Tibial nerve (tissue), 4 donors: ENCODE measurements at regions not wholly inside any gene's neighbourhood (a gene's known extent, or its start where the extent isn't known, plus 50 kb on each side); places are given as distances from the start of the nearest gene placed in this dataset.

ENCODE experiments used
- CTCF ChIP-seq, 5 experiments: fragments of 200-600 bp in 3 of 5; fragments of 450-650 bp in 2 of 5; sonication (generic) in 3 of 5; IDR thresholded peaks; one replicate each; pipeline ENCODE4 v1.5.1; 2016 to 2019; ENCODE audit warnings: antibody characterized with exemption in 5 of 5, mild to moderate bottlenecking in 3 of 5, moderate library complexity in 2 of 5
- EP300 ChIP-seq, 2 donors: sonication (generic); formaldehyde crosslinking; IDR thresholded peaks; one replicate each; pipeline ENCODE4 v1.6.1; 2017; ENCODE audit warnings: antibody characterized with exemption in 2 of 2, mild to moderate bottlenecking in 1 of 2
- POLR2A ChIP-seq, 2 donors: fragments of 450-650 bp; IDR thresholded peaks; one replicate each; pipeline ENCODE4 v1.6.1; 2017; ENCODE audit warnings: antibody characterized with exemption in 2 of 2, mild to moderate bottlenecking in 2 of 2, moderate library complexity in 2 of 2

- no peak for TF ChIP-seq CTCF (IDR thresholded peaks at IDR 0.05)
- TF ChIP-seq POLR2A (IDR thresholded peaks at IDR 0.05), result no peak
- TF ChIP-seq EP300 (IDR thresholded peaks at IDR 0.05), result no peak
Observed at GRCh38 chr3:168251371-168251770, 155.6 kb upstream of the GOLIM4 start.
